ENCODE measurements at regions not wholly inside any gene's neighbourhood (a gene's known extent, or its start where the extent isn't known, plus 50 kb on each side); places are given as distances from the start of the nearest gene placed in this dataset.

DNA sequence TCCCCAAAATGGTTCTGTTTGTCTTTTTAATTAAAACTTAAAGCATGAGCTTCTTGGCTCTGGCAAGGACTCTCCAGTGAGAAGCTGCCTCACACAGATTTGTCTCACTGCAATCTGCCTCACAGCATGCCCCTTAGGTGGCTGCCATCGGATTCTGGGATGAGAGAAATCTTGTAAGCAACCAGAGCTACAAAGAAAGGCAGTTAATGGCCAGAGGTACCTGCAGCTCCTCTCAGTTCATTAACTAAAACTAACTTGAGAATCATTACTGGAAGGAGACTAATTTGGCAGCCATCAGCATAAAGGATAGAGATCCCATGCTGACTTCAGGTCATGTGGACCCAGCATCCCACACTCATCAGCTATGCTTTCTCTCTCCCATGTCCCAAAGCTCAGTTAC is 220.6 kb upstream of the DMAC1 start:
- no peaks in the 10 kb centered on the region for H3K4me1 ChIP-seq (ENCODE audit: insufficient read depth)
- no peak overlapping the region for H3K4me3 ChIP-seq
- H3K9me2 ChIP-seq (ENCODE audit: insufficient read depth), result no peaks in the 10 kb centered on the region
- in situ Hi-C loops (cut with MboI), result no loop called here
- H3K4me2 ChIP-seq (ENCODE audit: unreplicated experiment), result no peak overlapping the region
- no peak overlapping the region for H3K27ac ChIP-seq
- H3K36me3 ChIP-seq (ENCODE audit: low read depth), result no peaks in the 10 kb centered on the region
- H3K79me2 ChIP-seq (ENCODE audit: insufficient read depth), result no peaks in the 10 kb centered on the region
- H3K9me3 ChIP-seq (ENCODE audit: low read depth), result no peaks in the 10 kb centered on the region
- TF ChIP-seq EZH2 (IDR thresholded peaks at IDR 0.05; ENCODE audit: insufficient read depth, poor library complexity, severe bottlenecking), result no peak
- TF ChIP-seq EZH2phosphoT487 (IDR thresholded peaks at IDR 0.05; ENCODE audit: insufficient read depth, low read depth), result no peak
- WGBS, 2 experiments (ENCODE audit: low coverage in 1 of 2, low lambda C conversion rate in 2 of 2, missing lambda C conversion rate in 2 of 2), result 0% methylated on average over 1 of the region's 1 CpG
- H3F3A ChIP-seq (ENCODE audit: insufficient read depth), result no peaks in the 10 kb centered on the region
- H3K27me3 ChIP-seq (replicated peaks; ENCODE audit: insufficient read depth), result no peaks in the 10 kb centered on the region
- no peak overlapping the region for H3K9ac ChIP-seq
- no peaks in the 10 kb centered on the region for H4K20me1 ChIP-seq (ENCODE audit: insufficient read depth)
- no peak overlapping the region for H2AFZ ChIP-seq
- no peak for DNase-seq

DNA sequence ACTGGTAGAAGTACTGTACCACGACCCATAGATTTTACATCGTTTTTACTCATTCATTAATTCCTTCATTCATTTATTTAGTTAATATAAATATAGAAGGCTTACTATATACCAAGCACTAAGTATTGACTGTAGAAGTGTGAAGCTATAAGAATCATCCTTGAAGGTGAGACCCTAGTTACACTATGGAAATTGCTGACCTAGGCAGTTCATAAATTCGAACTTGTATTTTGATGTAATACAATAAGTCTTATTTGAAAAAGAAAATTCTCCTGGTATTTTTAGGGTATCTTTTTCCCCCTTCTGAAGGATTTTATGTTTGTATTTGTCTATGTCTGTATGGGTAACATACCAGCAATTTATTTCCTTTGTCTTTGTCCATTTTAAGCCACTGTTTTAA is 220.1 kb upstream of the DMAC1 start:
- no peak for TF ChIP-seq EZH2 (IDR thresholded peaks at IDR 0.05; ENCODE audit: insufficient read depth, poor library complexity, severe bottlenecking)
- no peak for TF ChIP-seq EZH2phosphoT487 (IDR thresholded peaks at IDR 0.05; ENCODE audit: insufficient read depth, low read depth)

DNA sequence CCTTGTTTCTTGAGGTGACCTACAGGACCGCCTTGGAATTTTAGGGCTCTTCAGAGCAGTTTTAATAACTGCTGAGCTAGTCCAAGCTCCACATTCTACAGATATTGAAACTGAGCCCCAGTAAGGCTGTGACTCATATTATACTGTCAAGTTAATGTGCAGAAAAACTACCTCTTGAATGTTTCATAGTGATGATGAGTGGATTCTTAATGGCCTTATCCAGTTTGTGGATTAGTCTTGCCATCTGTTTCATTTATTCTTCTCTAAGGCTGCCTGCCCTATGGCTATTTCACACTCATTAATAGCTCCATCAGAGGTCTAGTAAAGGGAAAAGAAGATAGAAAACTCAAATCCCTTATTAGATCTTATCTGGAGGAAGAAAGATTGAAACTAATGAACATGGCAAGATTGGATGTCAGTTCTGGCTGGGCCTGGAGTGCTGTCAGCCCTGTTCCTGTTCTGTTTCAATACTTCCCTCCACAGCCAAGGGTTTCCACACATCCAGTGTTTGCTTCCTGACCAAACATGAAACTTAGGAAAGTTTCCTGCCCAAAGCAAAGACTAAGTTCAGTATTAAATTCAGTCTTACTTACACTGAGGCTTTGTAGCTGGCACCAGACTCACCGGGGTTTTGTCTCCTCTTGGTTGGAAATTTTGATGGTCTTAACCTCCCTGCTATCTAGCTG is 215.6 kb upstream of the DMAC1 start:
- no peak overlapping the region for H3K4me2 ChIP-seq (ENCODE audit: unreplicated experiment)
- no peaks in the 10 kb centered on the region for H3K4me1 ChIP-seq (ENCODE audit: insufficient read depth)
- H3K79me2 ChIP-seq (ENCODE audit: insufficient read depth), result no peaks in the 10 kb centered on the region
- H2AFZ ChIP-seq, result no peak overlapping the region
- 9 to 15% methylated on average over 2 of the region's 2 CpGs for WGBS, 2 experiments (ENCODE audit: low coverage in 1 of 2, low lambda C conversion rate in 2 of 2, missing lambda C conversion rate in 2 of 2)
- no peaks in the 10 kb centered on the region for H3K36me3 ChIP-seq (ENCODE audit: low read depth)
- no peak overlapping the region for H3K27ac ChIP-seq
- no peaks in the 10 kb centered on the region for H3F3A ChIP-seq (ENCODE audit: insufficient read depth)
- H3K27me3 ChIP-seq (replicated peaks; ENCODE audit: insufficient read depth), result no peaks in the 10 kb centered on the region
- no peak overlapping the region for H3K4me3 ChIP-seq
- H4K20me1 ChIP-seq (ENCODE audit: insufficient read depth), result no peaks in the 10 kb centered on the region
- TF ChIP-seq EZH2 (IDR thresholded peaks at IDR 0.05; ENCODE audit: insufficient read depth, poor library complexity, severe bottlenecking), result no peak
- TF ChIP-seq EZH2phosphoT487 (IDR thresholded peaks at IDR 0.05; ENCODE audit: insufficient read depth, low read depth), result no peak
- no peak for DNase-seq
- in situ Hi-C loops (cut with MboI), result no loop called here
- H3K9me2 ChIP-seq (ENCODE audit: insufficient read depth), result no peaks in the 10 kb centered on the region
- no peaks in the 10 kb centered on the region for H3K9me3 ChIP-seq (ENCODE audit: low read depth)
- H3K9ac ChIP-seq, result no peak overlapping the region

More for the DNA sequence above, 220.1 kb upstream of the DMAC1 start:
- Histone ChIP-seq H3K4me2 (ENCODE audit: unreplicated experiment) (no peak overlapping the region), H4K20me1 (ENCODE audit: insufficient read depth) (no peaks in the 10 kb centered on the region), H3K9me2 (ENCODE audit: insufficient read depth) (no peaks in the 10 kb centered on the region), H3K27me3 (replicated peaks; ENCODE audit: insufficient read depth) (no peaks in the 10 kb centered on the region), H3K4me3 (no peak overlapping the region), H3K36me3 (ENCODE audit: low read depth) (no peaks in the 10 kb centered on the region), H2AFZ (no peak overlapping the region), H3K27ac (no peak overlapping the region), H3K9ac (no peak overlapping the region), H3K79me2 (ENCODE audit: insufficient read depth) (no peaks in the 10 kb centered on the region), H3F3A (ENCODE audit: insufficient read depth) (no peaks in the 10 kb centered on the region), H3K4me1 (ENCODE audit: insufficient read depth) (no peaks in the 10 kb centered on the region), H3K9me3 (ENCODE audit: low read depth) (no peaks in the 10 kb centered on the region)
- no peak for DNase-seq
- in situ Hi-C loops (cut with MboI), result no loop called here
- 4 to 10% methylated on average over 3 of the region's 3 CpGs for WGBS, 2 experiments (ENCODE audit: low coverage in 1 of 2, low lambda C conversion rate in 2 of 2, missing lambda C conversion rate in 2 of 2)

DNA sequence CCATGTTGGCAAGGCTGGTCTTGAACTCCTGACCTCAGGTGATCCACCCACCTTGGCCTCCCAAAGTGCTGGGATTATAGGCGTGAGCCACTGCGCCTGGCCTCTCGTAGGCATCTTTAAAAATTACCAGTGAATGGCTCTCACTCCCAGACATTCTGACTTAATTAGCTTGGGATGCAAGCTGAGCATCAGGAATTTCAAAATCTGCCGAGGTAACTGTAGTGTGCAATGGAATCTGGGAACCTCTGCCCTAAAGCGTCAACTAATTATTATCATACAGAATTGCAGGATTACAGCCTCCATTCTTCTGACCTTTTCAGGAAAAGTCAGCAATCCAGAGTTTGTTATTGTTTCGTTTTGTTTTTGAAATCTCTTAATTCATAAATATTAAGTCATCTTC is 213.4 kb upstream of the DMAC1 start:
- TF ChIP-seq EZH2phosphoT487 (IDR thresholded peaks at IDR 0.05; ENCODE audit: insufficient read depth, low read depth) (no peak), EZH2 (IDR thresholded peaks at IDR 0.05; ENCODE audit: insufficient read depth, poor library complexity, severe bottlenecking) (no peak)
- in situ Hi-C loops (cut with MboI), result no loop called here
- Histone ChIP-seq H3K27me3 (replicated peaks; ENCODE audit: insufficient read depth) (no peaks in the 10 kb centered on the region), H3K79me2 (ENCODE audit: insufficient read depth) (no peaks in the 10 kb centered on the region), H3K4me2 (ENCODE audit: unreplicated experiment) (no peak overlapping the region), H3K9me3 (ENCODE audit: low read depth) (no peaks in the 10 kb centered on the region), H3K4me3 (no peak overlapping the region), H2AFZ (no peak overlapping the region), H3K27ac (no peak overlapping the region), H4K20me1 (ENCODE audit: insufficient read depth) (no peaks in the 10 kb centered on the region), H3K36me3 (ENCODE audit: low read depth) (no peaks in the 10 kb centered on the region), H3K9me2 (ENCODE audit: insufficient read depth) (no peaks in the 10 kb centered on the region), H3K9ac (no peak overlapping the region), H3F3A (ENCODE audit: insufficient read depth) (no peaks in the 10 kb centered on the region), H3K4me1 (ENCODE audit: insufficient read depth) (no peaks in the 10 kb centered on the region)
- peak; percentile 6 for DNase-seq
- WGBS, 2 experiments (ENCODE audit: low coverage in 1 of 2, low lambda C conversion rate in 2 of 2, missing lambda C conversion rate in 2 of 2), result 10 to 12% methylated on average over 6 of the region's 6 CpGs
